K562 (cell line): ENCODE measurements at regions not wholly inside any gene's neighbourhood (a gene's known extent, or its start where the extent isn't known, plus 50 kb on each side); places are given as distances from the start of the nearest gene placed in this dataset.

ENCODE experiments used
- ATAC-seq: fragments of 200-7000 bp; cut with Tn5 transposase; 3 replicates; pipeline ENCODE4 v1.9.1; 2020; ENCODE audit warnings: moderate library complexity
- BruUV-seq: library from RNA; stranded (reverse); fragments of 400-500 nt; replicated peaks from 2 replicates; lab custom pipeline; 2021; lab: Mats Ljungman, UMichigan
- CTCF ChIA-PET: fragments of 300-600 bp; formaldehyde crosslinking; extraction: SDS; loops from one replicate; lab custom pipeline; 2021; ENCODE audit warnings: low intra/inter-chr PET ratio; lab: Yijun Ruan, JAX
- POLR2A ChIA-PET: fragments of 300-600, 350-650 bp; sonication (Branson Sonifier 250); formaldehyde crosslinking; extraction: SDS; loops from one replicate; lab custom pipeline; 2021; ENCODE audit warnings: antibody characterized with exemption, inconsistent platforms; lab: Yijun Ruan, JAX
- DNase-seq, 4 experiments: peaks; one replicate each; pipeline versions ENCODE4 v3.0.0 to v3.0.0-alpha.2; 2011 to 2018; ENCODE audit warnings: low spot score in 3 of 4, mixed read lengths in 3 of 4; ENCODE audit errors: extremely low read depth in 1 of 4
- FAIRE-seq: peaks from 2 replicates; lab custom pipeline; 2011; peaks lifted over from hg19 to GRCh38; lab: Jason Lieb, UNC
- H2AFZ ChIP-seq: 2 replicates; pipeline ENCODE4 v1.6.0; 2011; ENCODE audit warnings: low read depth, low read length, control low read depth, inconsistent platforms
- H3K27ac ChIP-seq: fragments of 200-600 bp; 3 replicates; pipeline ENCODE4 v1.8.0; 2011; ENCODE audit warnings: low read depth, mild to moderate bottlenecking, control low read depth, inconsistent platforms, low read length, moderate library complexity, mixed read lengths; ENCODE audit errors: extremely low read depth
- H3K27me3 ChIP-seq, 2 experiments: fragments of 300-600 bp in 1 of 2; 2 replicates in 1 of 2; 3 replicates in 1 of 2; pipeline versions ENCODE4 v1.6.0 to v1.8.0; 2011; ENCODE audit warnings: inconsistent platforms in 2 of 2, low read length in 2 of 2, mild to moderate bottlenecking in 1 of 2, mixed read lengths in 1 of 2, moderate library complexity in 1 of 2; ENCODE audit not compliant: control insufficient read depth in 2 of 2, insufficient read depth in 2 of 2
- H3K36me3 ChIP-seq: fragments of 300-600 bp; 3 replicates; pipeline ENCODE4 v1.8.0; 2011; ENCODE audit warnings: mild to moderate bottlenecking, low read length, inconsistent platforms; ENCODE audit not compliant: control insufficient read depth, insufficient read depth
- H3K4me1 ChIP-seq, 2 experiments: fragments of 200-600 bp in 1 of 2; replicated peaks in 1 of 2; 2 replicates in 1 of 2; 3 replicates in 1 of 2; pipeline versions ENCODE4 v1.5.1 to v1.8.0; 2011; ENCODE audit warnings: inconsistent platforms in 2 of 2, low read length in 2 of 2, mild to moderate bottlenecking in 1 of 2, mixed read lengths in 1 of 2, moderate library complexity in 1 of 2; ENCODE audit not compliant: control insufficient read depth in 2 of 2, insufficient read depth in 2 of 2
- H3K4me2 ChIP-seq: 2 replicates; pipeline ENCODE4 v1.6.1; 2011; ENCODE audit warnings: low read length, control low read depth, inconsistent platforms, mixed read lengths; ENCODE audit not compliant: insufficient read depth
- H3K4me3 ChIP-seq: fragments of 200-600 bp; sonication (generic), shearing (Covaris generic); 2 replicates; pipeline ENCODE4 v1.5.1; 2016; ENCODE audit warnings: control low read depth, inconsistent platforms
- H3K79me2 ChIP-seq: fragments of 200-600 bp; 3 replicates; pipeline ENCODE4 v1.8.0; 2011; ENCODE audit warnings: low read length, inconsistent platforms; ENCODE audit not compliant: control insufficient read depth, insufficient read depth
- H3K9ac ChIP-seq, 2 experiments: 2 replicates each; pipeline versions ENCODE4 v1.6.0 to v1.6.1; 2011; ENCODE audit warnings: low read depth in 2 of 2, low read length in 2 of 2, control low read depth in 1 of 2, inconsistent platforms in 1 of 2, mild to moderate bottlenecking in 1 of 2, mixed read lengths in 1 of 2; ENCODE audit not compliant: insufficient read depth in 1 of 2
- H3K9me1 ChIP-seq: one replicate; pipeline ENCODE4 v1.6.0; 2011; ENCODE audit warnings: inconsistent platforms, mild to moderate bottlenecking, low read length, moderate library complexity; ENCODE audit not compliant: control insufficient read depth, insufficient read depth
- H3K9me3 ChIP-seq: replicated peaks from 2 replicates; pipeline ENCODE4 v1.5.1; 2011; ENCODE audit warnings: low read depth, low read length, inconsistent platforms; ENCODE audit not compliant: control insufficient read depth, insufficient read depth
- H4K20me1 ChIP-seq: replicated peaks from 2 replicates; pipeline ENCODE4 v1.6.1; 2011; ENCODE audit warnings: low read length, inconsistent platforms, mixed read lengths; ENCODE audit not compliant: control insufficient read depth, insufficient read depth
- CCNT2 ChIP-seq: IDR thresholded peaks from 2 replicates; pipeline ENCODE4 v1.6.1; 2011; ENCODE audit warnings: borderline replicate concordance, low read depth, mild to moderate bottlenecking, moderate library complexity, mixed read lengths, low read length; ENCODE audit not compliant: insufficient read length; ENCODE audit errors: extremely low read depth
- CTCF ChIP-seq, 3 experiments: IDR thresholded peaks in 2 of 3; conservative IDR thresholded peaks in 1 of 3; 2 replicates each; pipeline ENCODE4 v1.5.1; 2011 to 2012; ENCODE audit warnings: low read length in 3 of 3, mild to moderate bottlenecking in 3 of 3, control low read depth in 2 of 3, improper control_type of control experiment in 1 of 3, inconsistent platforms in 1 of 3, low read depth in 1 of 3, mixed read lengths in 1 of 3, moderate library complexity in 1 of 3; ENCODE audit not compliant: insufficient read depth in 2 of 3
- CTCFL ChIP-seq: IDR thresholded peaks from 2 replicates; pipeline ENCODE4 v1.6.1; 2011; ENCODE audit warnings: borderline replicate concordance, low read depth, mild to moderate bottlenecking, moderate library complexity, low read length; ENCODE audit not compliant: insufficient read depth, poor library complexity, severe bottlenecking
- NR0B1 ChIP-seq: fragments of 450-650 bp; IDR thresholded peaks from one replicate; pipeline ENCODE4 v1.6.1; 2018; ENCODE audit warnings: mild to moderate bottlenecking, moderate library complexity; ENCODE audit not compliant: partially characterized antibody
- POLR2AphosphoS5 ChIP-seq: IDR thresholded peaks from 2 replicates; pipeline ENCODE4 v1.6.1; 2011; ENCODE audit warnings: mild to moderate bottlenecking, low read depth, low read length, moderate library complexity; ENCODE audit not compliant: control insufficient read depth, insufficient read depth
- RUNX1 ChIP-seq: sonication (generic); IDR thresholded peaks from 2 replicates; pipeline ENCODE4 v1.6.1; 2016; ENCODE audit warnings: antibody characterized with exemption, low read depth
- SMARCA5 ChIP-seq: fragments of 450-650 bp; IDR thresholded peaks from 2 replicates; pipeline ENCODE4 v1.6.1; 2016
- SRSF3 ChIP-seq: fragments of 200-400 bp; formaldehyde crosslinking; IDR thresholded peaks from 2 replicates; pipeline ENCODE4 v1.6.1; 2016; ENCODE audit warnings: mild to moderate bottlenecking, low read length, moderate library complexity; ENCODE audit not compliant: insufficient read depth
- TFAP4 ChIP-seq: sonication (generic); formaldehyde crosslinking; IDR thresholded peaks from 2 replicates; pipeline ENCODE4 v1.8.0; 2022; ENCODE audit warnings: missing genetic modification reagents, mild to moderate bottlenecking, moderate library complexity, borderline replicate concordance
- ZNF740 ChIP-seq, 3 experiments: fragments of 200-800 bp in 1 of 3; sonication (Bioruptor generic) in 1 of 3; sonication (generic) in 1 of 3; formaldehyde crosslinking in 1 of 3; IDR thresholded peaks; 2 replicates each; pipeline versions ENCODE4 v1.6.1 to v1.8.0; 2016 to 2022; ENCODE audit warnings: mild to moderate bottlenecking in 2 of 3, missing compliant biosample characterization in 2 of 3, missing genetic modification characterization in 2 of 3, missing genetic modification reagents in 1 of 3
- WGBS: fragments of 100-300 bp; shearing (Covaris generic); methylation state at CpG from one replicate; pipeline ENCODE4 v1.1.6; 2016; ENCODE audit warnings: low coverage, mixed read lengths; ENCODE audit not compliant: insufficient coverage; ENCODE audit errors: missing lambda C conversion rate; 5-methylcytosine and 5-hydroxymethylcytosine counted together
- in situ Hi-C: fragments of 300-500 bp; cut with MboI; formaldehyde crosslinking; loops from 4 replicates; pipeline ENCODE4 v1.15.0; 2018; ENCODE audit warnings: inconsistent platforms, mixed read lengths
- intact Hi-C: fragments of 100-400 bp; cut with micrococcal nuclease; formaldehyde crosslinking; loops from 2 replicates; pipeline ENCODE4 v1.14.2; 2022

- Histone ChIP-seq H3K4me1 (peaks cover 17 to 50% of the 10 kb centered on the region in 2 experiments), H3K27me3 (no peaks in the 10 kb centered on the region), H3K27ac (peak overlapping the region; percentile 4; the same call in 1 of the 3 replicates), H3K9me3 (no peaks in the 10 kb centered on the region), H3K9me1 (no peaks in the 10 kb centered on the region), H4K20me1 (no peaks in the 10 kb centered on the region), H3K79me2 (peaks cover 63% of the 10 kb centered on the region), H3K9ac (peak overlapping the region in 1 of 2 experiments; percentile 53; a peak in 2 of 4 replicates), H3K36me3 (peaks cover 9% of the 10 kb centered on the region; the same call in 2 of the 3 replicates), H2AFZ (no peak overlapping the region), H3K4me2 (no peak overlapping the region), H3K4me3 (no peak overlapping the region)
- no TSS peak for BruUV-seq
- intact Hi-C loops, result loop anchor here (5.0 kb wide), 1 partner anchor 88 kb away; no protein-coding TSS in a partner anchor
- FAIRE-seq (no peak), DNase-seq (no peak), ATAC-seq (no peak)
- ChIA-PET CTCF (interaction anchor here (1.4 kb wide), 1 partner anchor 131 kb away, joined by 4 read pairs; no protein-coding TSS in a partner anchor), POLR2A (interaction anchor here (0.6 to 7.3 kb wide), 12 partner anchors 8 to 1037 kb away, joined by 3 to 122 read pairs (median 4); no protein-coding TSS in a partner anchor)
- in situ Hi-C loops, result loop anchor here (5.0 kb wide), 1 partner anchor 108 kb away; no protein-coding TSS in a partner anchor
- 77% methylated on average over 14 of the region's 14 CpGs for WGBS
- TF ChIP-seq POLR2AphosphoS5 (0 out of 2 replicates have a peak, but pooled peaks have one; percentile 12), NR0B1 (no peak), RUNX1 (0 out of 2 replicates have a peak, but pooled peaks have one; percentile 51), CTCF (IDR thresholded peaks at IDR 0.05 in 2 of 3, conservative IDR thresholded peaks at IDR 0.05 in 1 of 3; ENCODE audit: insufficient read depth in 2 of 3, low read depth in 1 of 3, low read length in 3 of 3) (peak; percentile 14 to 19 (median 18); a peak in 1 of 6 replicates), TFAP4 (CRISPR knock-in tag) (peak; percentile 57; the same call in 1 of the 2 replicates), SRSF3 (no peak), ZNF740 (CRISPR knock-in tag; IDR thresholded peaks at IDR 0.05) (peak; percentile 52; the same call in 1 of the 2 replicates), ZNF740 (tag; IDR thresholded peaks at IDR 0.05) (no peak), CCNT2 (peak; percentile 26), CTCFL (peak; percentile 19), SMARCA5 (0 out of 2 replicates have a peak, but pooled peaks have one; percentile 10)
Measured at GRCh38 chr16:85550422-85550864, 62.7 kb upstream of the GSE1 start.
